Thoracic aorta (tissue), 2 donors: ENCODE measurements at regions not wholly inside any gene's neighbourhood (a gene's known extent, or its start where the extent isn't known, plus 50 kb on each side); places are given as distances from the start of the nearest gene placed in this dataset.

Experiments used
- ATAC-seq: fragments of 150-250 bp; one replicate; pipeline ENCODE4 v1.8.0; 2017; ENCODE audit warnings: low read depth; ENCODE audit not compliant: insufficient number of reproducible peaks, low FRiP score
- DNase-seq: peaks from one replicate; pipeline ENCODE4 v3.0.0-alpha.2; 2020; ENCODE audit warnings: low spot score
- H3K27ac ChIP-seq, 2 donors: fragments of 200-600 bp; sonication (generic); 1 replicate in 1 of 2; 2 replicates in 1 of 2; pipeline ENCODE4 v1.5.1; 2016; ENCODE audit warnings: mild to moderate bottlenecking in 2 of 2, moderate library complexity in 2 of 2
- H3K27me3 ChIP-seq: fragments of 200-600 bp; sonication (generic); replicated peaks from 2 replicates; pipeline ENCODE4 v1.6.0; 2016; ENCODE audit warnings: mild to moderate bottlenecking; ENCODE audit not compliant: insufficient read depth
- H3K36me3 ChIP-seq: fragments of 200-600 bp; sonication (generic); one replicate; pipeline ENCODE4 v1.5.1; 2016
- H3K4me1 ChIP-seq, 2 donors: fragments of 200-600 bp; sonication (generic); 1 replicate in 1 of 2; 2 replicates in 1 of 2; pipeline versions ENCODE4 v1.5.1 to v1.6.0; 2016; ENCODE audit warnings: low read depth in 2 of 2, mild to moderate bottlenecking in 1 of 2; ENCODE audit not compliant: control insufficient read depth in 1 of 2
- H3K4me3 ChIP-seq: fragments of 200-600 bp; sonication (generic); 2 replicates; pipeline ENCODE4 v1.5.1; 2016; ENCODE audit warnings: mild to moderate bottlenecking
- H3K9me3 ChIP-seq: fragments of 200-600 bp; sonication (generic); 2 replicates; pipeline ENCODE4 v1.5.1; 2016
- TF ChIP-seq, protein P1 (sequence below): fragments of 200-600 bp; sonication (generic); IDR thresholded peaks from one replicate; pipeline ENCODE4 v1.5.1; 2019; ENCODE audit warnings: antibody characterized with exemption

DNA sequence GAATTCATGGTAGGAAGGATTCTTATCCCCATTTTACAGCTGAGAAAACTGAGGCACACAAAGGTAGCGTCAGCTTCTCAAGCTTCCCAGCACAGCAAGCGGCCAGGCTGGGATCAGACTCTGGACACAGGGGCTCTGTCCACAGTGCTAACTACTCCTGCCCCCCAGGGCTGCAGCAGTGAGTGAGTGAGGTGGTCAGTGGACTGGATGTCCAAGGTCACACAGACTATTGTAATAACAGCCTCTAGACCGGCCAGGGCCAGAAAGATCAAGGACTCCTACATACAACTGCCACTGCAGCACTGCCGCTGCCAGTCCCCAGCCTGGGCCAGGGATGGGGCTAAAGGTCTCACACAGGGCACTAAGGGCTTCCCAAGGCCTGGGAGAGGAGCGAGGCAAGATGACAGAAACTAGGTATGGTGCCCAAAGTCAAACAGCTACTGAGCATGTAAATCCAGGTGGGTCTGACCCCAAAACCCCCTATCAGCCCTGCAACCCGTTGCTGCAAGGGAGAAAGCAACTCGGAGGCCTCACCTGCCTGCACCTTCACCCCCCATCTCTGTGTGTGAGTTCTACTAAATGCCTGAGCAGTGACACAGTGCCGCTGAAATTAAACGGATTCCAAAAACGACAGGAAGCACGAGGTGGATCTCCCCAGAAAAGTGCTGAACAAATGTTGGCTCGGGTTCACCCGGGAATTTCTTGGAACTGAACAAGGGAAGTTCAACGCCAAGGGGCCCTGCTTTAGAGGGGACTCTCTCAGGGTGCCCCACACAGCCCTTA, 161.8 kb upstream of the GRK3 start:
- DNase-seq (no peak), ATAC-seq (no peak)
- H3K4me1 ChIP-seq, result peaks cover 22 to 30% of the 10 kb centered on the region in 2 donors
- TF ChIP-seq, protein P1, sequence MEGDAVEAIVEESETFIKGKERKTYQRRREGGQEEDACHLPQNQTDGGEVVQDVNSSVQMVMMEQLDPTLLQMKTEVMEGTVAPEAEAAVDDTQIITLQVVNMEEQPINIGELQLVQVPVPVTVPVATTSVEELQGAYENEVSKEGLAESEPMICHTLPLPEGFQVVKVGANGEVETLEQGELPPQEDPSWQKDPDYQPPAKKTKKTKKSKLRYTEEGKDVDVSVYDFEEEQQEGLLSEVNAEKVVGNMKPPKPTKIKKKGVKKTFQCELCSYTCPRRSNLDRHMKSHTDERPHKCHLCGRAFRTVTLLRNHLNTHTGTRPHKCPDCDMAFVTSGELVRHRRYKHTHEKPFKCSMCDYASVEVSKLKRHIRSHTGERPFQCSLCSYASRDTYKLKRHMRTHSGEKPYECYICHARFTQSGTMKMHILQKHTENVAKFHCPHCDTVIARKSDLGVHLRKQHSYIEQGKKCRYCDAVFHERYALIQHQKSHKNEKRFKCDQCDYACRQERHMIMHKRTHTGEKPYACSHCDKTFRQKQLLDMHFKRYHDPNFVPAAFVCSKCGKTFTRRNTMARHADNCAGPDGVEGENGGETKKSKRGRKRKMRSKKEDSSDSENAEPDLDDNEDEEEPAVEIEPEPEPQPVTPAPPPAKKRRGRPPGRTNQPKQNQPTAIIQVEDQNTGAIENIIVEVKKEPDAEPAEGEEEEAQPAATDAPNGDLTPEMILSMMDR, result no peak
- H3K27ac ChIP-seq, result peak overlapping the region in 1 of 2 donors; percentile 50
- no peaks in the 10 kb centered on the region for H3K9me3 ChIP-seq
- H3K27me3 ChIP-seq, result no peaks in the 10 kb centered on the region
- H3K4me3 ChIP-seq, result peak overlapping the region; percentile 76
- H3K36me3 ChIP-seq, result no peaks in the 10 kb centered on the region

DNA sequence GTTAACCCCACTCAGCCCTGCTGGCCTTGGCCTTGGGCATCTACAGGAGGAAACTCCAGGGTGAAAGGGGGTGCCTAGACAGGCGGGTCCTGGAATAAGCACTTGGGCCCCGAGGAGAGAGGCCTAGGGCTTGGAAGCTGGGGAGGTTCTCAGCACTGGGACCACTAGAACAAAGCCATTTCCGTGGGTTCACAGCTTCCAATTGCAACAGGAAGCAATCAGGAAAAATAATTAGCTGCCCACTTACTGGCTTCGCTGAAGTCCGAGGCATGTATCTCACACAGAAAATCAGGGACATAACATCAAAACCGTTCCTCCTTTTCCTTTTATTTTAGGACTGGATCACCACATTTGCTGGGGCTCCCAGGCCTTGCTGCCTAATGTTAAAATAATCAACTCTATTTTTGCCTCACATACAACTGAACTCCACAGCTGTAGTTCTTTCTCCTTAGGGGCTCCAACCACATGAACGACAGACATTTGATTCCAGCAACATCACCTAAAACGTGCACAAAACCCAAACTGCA, 161.1 kb upstream of the GRK3 start:
- H3K27ac ChIP-seq, result peak overlapping the region; percentile 50 to 65
- peak overlapping the region; percentile 76 for H3K4me3 ChIP-seq
- no peaks in the 10 kb centered on the region for H3K27me3 ChIP-seq
- DNase-seq (no peak), ATAC-seq (no peak)
- H3K9me3 ChIP-seq, result no peaks in the 10 kb centered on the region
- TF ChIP-seq, protein P1, result no peak
- H3K4me1 ChIP-seq, result peaks cover 22 to 30% of the 10 kb centered on the region in 2 donors
- no peaks in the 10 kb centered on the region for H3K36me3 ChIP-seq

DNA sequence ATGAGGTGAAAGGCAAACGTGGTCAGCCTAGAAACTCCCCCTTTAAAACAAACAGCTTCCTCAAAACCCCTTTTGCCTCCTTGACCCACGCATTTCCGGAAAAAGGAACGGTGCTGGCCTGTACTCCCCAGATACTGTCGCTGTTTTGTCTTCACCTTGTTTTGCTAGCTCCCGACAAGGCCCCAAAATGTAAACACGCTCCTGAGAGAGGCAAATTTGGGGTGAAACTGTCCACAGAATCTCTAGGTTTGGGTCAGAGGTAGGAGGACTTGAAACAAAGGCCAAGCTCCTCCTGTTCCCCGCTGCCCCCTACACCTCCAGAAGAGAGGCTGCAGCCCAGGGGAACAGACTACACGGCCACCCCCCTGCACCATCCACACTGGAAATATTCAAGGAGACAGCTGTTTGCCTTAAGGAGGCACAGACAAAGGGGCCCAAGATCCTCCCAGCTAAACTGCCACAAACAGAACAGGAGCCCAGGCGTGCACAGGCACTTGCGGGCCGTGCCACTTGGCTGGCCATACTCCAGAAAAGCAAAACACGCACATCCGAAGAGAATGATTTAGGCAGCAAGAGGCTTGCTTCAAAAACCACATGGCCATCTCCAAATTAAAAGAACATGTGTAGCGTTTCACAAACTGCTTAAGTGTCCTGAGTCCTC, 160.5 kb upstream of the GRK3 start:
- ATAC-seq, result no peak
- TF ChIP-seq, protein P1, result no peak
- Histone ChIP-seq H3K27me3 (no peaks in the 10 kb centered on the region), H3K4me1 (peaks cover 22 to 30% of the 10 kb centered on the region in 2 donors), H3K4me3 (peak overlapping the region; percentile 76), H3K36me3 (no peaks in the 10 kb centered on the region), H3K27ac (peak overlapping the region; percentile 65 to 87), H3K9me3 (no peaks in the 10 kb centered on the region)
- no peak for DNase-seq

GRCh38 chr22:25404556-25404927, 159.9 kb upstream of the GRK3 start:
- DNase-seq, result no peak

More at GRCh38 chr22:25404556-25404927, 159.9 kb upstream of the GRK3 start:
- Histone ChIP-seq H3K27ac (peak overlapping the region; percentile 38 to 87), H3K4me3 (peak overlapping the region; percentile 76), H3K36me3 (no peaks in the 10 kb centered on the region), H3K27me3 (no peaks in the 10 kb centered on the region), H3K4me1 (peaks cover 22 to 30% of the 10 kb centered on the region in 2 donors), H3K9me3 (no peaks in the 10 kb centered on the region)
- no peak for ATAC-seq
- TF ChIP-seq, protein P1, result no peak
